Thyroid gland (tissue), 4 donors: ENCODE measurements at regions not wholly inside any gene's neighbourhood (a gene's known extent, or its start where the extent isn't known, plus 50 kb on each side); places are given as distances from the start of the nearest gene placed in this dataset.
"Not testable (repeated sequence)": the region's sequence is repeated elsewhere in the genome, so short reads cannot be mapped to it uniquely, and the experiment has no call there.

Experiments
- DNase-seq, 2 donors: peaks; one replicate each; pipeline ENCODE4 v3.0.0-alpha.2; 2019
- H3K27ac ChIP-seq, 3 donors: fragments of 200-600 bp; sonication (generic); 1 replicate in 2 of 3; 2 replicates in 1 of 3; pipeline ENCODE4 v1.5.1; 2016 to 2019; ENCODE audit warnings: mild to moderate bottlenecking in 1 of 3, moderate library complexity in 1 of 3
- H3K27me3 ChIP-seq: fragments of 200-600 bp; sonication (generic); one replicate; pipeline ENCODE4 v1.5.1; 2019
- H3K36me3 ChIP-seq, 2 donors: fragments of 200-600 bp; sonication (generic); one replicate each; pipeline ENCODE4 v1.5.1; 2016 to 2019
- H3K4me1 ChIP-seq, 2 donors: fragments of 200-600 bp; sonication (generic); one replicate each; pipeline ENCODE4 v1.5.1; 2017 to 2019
- H3K4me3 ChIP-seq, 3 donors: fragments of 200-600 bp; sonication (generic); replicated peaks in 1 of 3; 1 replicate in 2 of 3; 2 replicates in 1 of 3; pipeline ENCODE4 v1.5.1; 2016; ENCODE audit warnings: mild to moderate bottlenecking in 1 of 3
- H3K9me3 ChIP-seq: fragments of 200-600 bp; sonication (generic); one replicate; pipeline ENCODE4 v1.5.1; 2017
- CTCF ChIP-seq, 6 experiments: fragments of 200-600 bp in 3 of 6; fragments of 450-650 bp in 3 of 6; sonication (generic) in 3 of 6; IDR thresholded peaks; one replicate each; pipeline ENCODE4 v1.5.1; 2016 to 2019; ENCODE audit warnings: antibody characterized with exemption in 6 of 6, mild to moderate bottlenecking in 2 of 6, inconsistent platforms in 1 of 6, moderate library complexity in 1 of 6
- POLR2A ChIP-seq, 2 donors: fragments of 450-650 bp; IDR thresholded peaks; one replicate each; pipeline ENCODE4 v1.6.1; 2017; ENCODE audit warnings: antibody characterized with exemption in 2 of 2, mild to moderate bottlenecking in 2 of 2, moderate library complexity in 1 of 2
- WGBS, 2 donors: methylation state at CpG; one replicate each; pipeline ENCODE4 v1.1.5; 2017; 5-methylcytosine and 5-hydroxymethylcytosine counted together
- intact Hi-C: fragments of 100-400 bp; cut with DNase I; formaldehyde crosslinking; loops from one replicate; pipeline ENCODE4 v1.15.1; 2023

DNA sequence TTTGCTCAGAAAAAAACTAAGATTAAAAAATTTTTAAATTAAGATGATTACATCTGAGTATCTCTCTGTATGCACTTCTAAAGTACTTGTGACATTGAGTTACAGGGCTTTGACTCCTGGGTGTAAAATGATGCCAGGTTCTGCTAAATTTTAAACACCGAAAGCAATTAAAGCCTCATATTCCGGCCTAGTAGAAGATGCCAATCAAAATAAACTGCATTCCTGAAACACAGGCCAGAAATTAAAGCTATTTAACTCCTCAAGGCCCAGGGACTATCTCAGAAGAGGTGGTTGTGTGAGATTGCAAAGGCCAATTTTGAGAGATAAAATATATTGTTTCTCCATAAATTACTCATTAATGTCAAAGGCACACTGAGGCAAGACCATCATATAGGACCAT, 388.3 kb downstream of the KIF20B start:
- WGBS, 2 donors, result 23 to 28% methylated on average over 2 of the region's 2 CpGs
- Histone ChIP-seq H3K4me3 (no peak overlapping the region), H3K4me1 (no peaks in the 10 kb centered on the region)

GRCh38 chr10:90096196-90096595, 394.8 kb downstream of the KIF20B start:
- 76 to 79% methylated on average over 5 of the region's 5 CpGs for WGBS, 2 donors
- Histone ChIP-seq H3K27me3 (no peaks in the 10 kb centered on the region), H3K9me3 (no peaks in the 10 kb centered on the region), H3K4me3 (no peak overlapping the region), H3K4me1 (no peaks in the 10 kb centered on the region), H3K36me3 (no peaks in the 10 kb centered on the region), H3K27ac (no peak overlapping the region)
- intact Hi-C loops, result no loop called here
- DNase-seq, result no peak
- TF ChIP-seq POLR2A (IDR thresholded peaks at IDR 0.05), result no peak
- TF ChIP-seq CTCF (IDR thresholded peaks at IDR 0.05), result no peak

More for the DNA sequence above, 388.3 kb downstream of the KIF20B start:
- TF ChIP-seq CTCF (IDR thresholded peaks at IDR 0.05) (no peak), POLR2A (IDR thresholded peaks at IDR 0.05) (no peak)
- Histone ChIP-seq H3K27ac (no peak overlapping the region), H3K9me3 (no peaks in the 10 kb centered on the region), H3K36me3 (no peaks in the 10 kb centered on the region), H3K27me3 (no peaks in the 10 kb centered on the region)
- intact Hi-C loops, result no loop called here
- DNase-seq, result no peak

DNA sequence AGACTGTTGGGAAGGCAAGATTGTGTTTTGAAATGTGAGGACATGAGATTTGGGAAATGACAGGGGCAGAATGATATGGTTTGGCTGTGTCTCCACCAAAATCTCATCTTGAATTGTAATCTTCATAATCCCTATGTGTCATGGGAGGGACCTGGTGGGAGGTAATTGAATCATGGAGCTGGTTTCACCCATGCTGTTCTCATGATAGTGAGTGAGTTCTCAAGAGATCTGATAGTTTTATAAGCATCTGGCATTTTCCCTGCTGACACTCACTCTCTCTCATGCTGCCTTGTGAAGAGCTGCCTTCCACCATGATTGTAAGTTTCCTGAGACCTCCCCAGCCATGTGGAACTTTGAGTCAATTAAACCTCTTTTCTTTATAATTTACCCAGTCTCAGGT, 406.2 kb downstream of the KIF20B start:
- H3K36me3 ChIP-seq, H3K4me3 ChIP-seq, DNase-seq, H3K9me3 ChIP-seq, intact Hi-C loops, H3K27me3 ChIP-seq, H3K27ac ChIP-seq, H3K4me1 ChIP-seq: not testable (repeated sequence)

DNA sequence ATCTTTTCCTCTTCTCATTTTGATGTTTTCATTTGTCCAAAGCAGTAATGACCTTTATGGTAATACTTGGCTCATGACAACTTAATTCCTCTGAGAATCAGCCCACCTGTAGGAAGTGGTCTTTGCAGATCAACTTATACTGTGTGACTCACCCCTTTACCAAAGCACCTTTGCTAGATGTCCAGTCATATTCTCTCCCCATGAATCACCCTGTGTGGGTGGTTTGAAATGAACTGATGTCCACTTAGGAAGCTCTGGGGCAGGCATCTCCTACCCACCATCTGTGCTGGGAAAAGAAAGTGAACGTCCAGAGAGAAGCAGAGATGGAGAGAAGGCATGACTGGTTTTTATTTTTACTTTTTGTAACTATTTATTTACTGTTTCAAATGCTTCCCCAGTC, 410.3 kb downstream of the KIF20B start:
- H3K4me3 ChIP-seq, result no peak overlapping the region
- no peaks in the 10 kb centered on the region for H3K9me3 ChIP-seq
- H3K36me3 ChIP-seq, result no peaks in the 10 kb centered on the region
- 43 to 56% methylated on average over 1 of the region's 1 CpG for WGBS, 2 donors
- no peak overlapping the region for H3K27ac ChIP-seq
- H3K27me3 ChIP-seq, result no peaks in the 10 kb centered on the region
- TF ChIP-seq POLR2A (IDR thresholded peaks at IDR 0.05) (no peak), CTCF (IDR thresholded peaks at IDR 0.05) (no peak)
- intact Hi-C loops, result no loop called here
- DNase-seq, result no peak
- no peaks in the 10 kb centered on the region for H3K4me1 ChIP-seq

GRCh38 chr10:90112681-90113080, 411.3 kb downstream of the KIF20B start:
- H3K4me3 ChIP-seq, result no peak overlapping the region
- DNase-seq, result no peak
- no peak overlapping the region for H3K27ac ChIP-seq
- WGBS, 2 donors, result 65 to 78% methylated on average over 1 of the region's 1 CpG
- no peaks in the 10 kb centered on the region for H3K9me3 ChIP-seq
- intact Hi-C loops, result no loop called here
- H3K4me1 ChIP-seq, result no peaks in the 10 kb centered on the region
- TF ChIP-seq CTCF (IDR thresholded peaks at IDR 0.05) (no peak), POLR2A (IDR thresholded peaks at IDR 0.05) (no peak)
- no peaks in the 10 kb centered on the region for H3K27me3 ChIP-seq
- no peaks in the 10 kb centered on the region for H3K36me3 ChIP-seq

- H3K4me1 ChIP-seq, DNase-seq, H3K27me3 ChIP-seq, H3K27ac ChIP-seq, H3K9me3 ChIP-seq, H3K36me3 ChIP-seq, H3K4me3 ChIP-seq, intact Hi-C loops: not testable (repeated sequence)
- WGBS, 2 donors, result 91 to 100% methylated on average over 1 to 6 of the region's 6 CpGs
Measured at GRCh38 chr10:90118567-90118966, 417.2 kb downstream of the KIF20B start.

DNA sequence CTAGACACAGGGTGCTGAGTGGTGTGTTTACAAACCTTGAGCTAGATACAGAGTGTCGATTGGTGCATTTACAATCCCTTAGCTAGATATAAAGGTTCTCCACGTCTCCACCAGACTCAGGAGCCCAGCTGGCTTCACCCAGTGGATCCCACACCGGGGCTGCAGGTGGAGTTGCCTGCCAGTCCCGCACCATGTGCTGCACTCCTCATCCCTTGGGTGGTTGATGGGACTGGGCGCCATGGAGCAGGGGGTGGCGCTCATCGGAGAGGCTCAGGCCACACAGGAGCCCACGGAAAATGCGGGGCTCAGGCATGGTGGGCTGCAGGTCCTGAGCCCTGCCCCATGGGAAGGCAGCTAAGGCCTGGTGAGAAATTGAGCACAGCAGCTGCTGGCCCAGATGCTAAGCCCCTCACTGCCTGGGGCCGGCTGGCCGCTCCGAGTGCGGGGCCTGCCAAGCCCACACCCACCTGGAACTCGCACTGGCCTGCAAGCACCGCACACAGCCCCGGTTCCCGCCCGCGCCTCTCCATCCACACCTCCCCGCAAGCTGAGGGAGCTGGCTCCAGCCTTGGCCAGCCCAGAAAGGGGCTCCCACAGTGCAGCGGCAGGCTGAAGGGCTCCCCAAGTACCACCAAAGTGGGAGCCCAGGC, 418.4 kb downstream of the KIF20B start:
- H3K4me3 ChIP-seq, result not testable (repeated sequence)

More for the DNA sequence above, 418.4 kb downstream of the KIF20B start:
- H3K27me3 ChIP-seq, DNase-seq, H3K9me3 ChIP-seq, intact Hi-C loops, H3K27ac ChIP-seq, H3K36me3 ChIP-seq, H3K4me1 ChIP-seq: not testable (repeated sequence)
- WGBS, 2 donors, result 86 to 96% methylated on average over 9 to 14 of the region's 21 CpGs
